GM13977 (cell line): ENCODE measurements at regions not wholly inside any gene's neighbourhood (a gene's known extent, or its start where the extent isn't known, plus 50 kb on each side); places are given as distances from the start of the nearest gene placed in this dataset.

Source experiments
- DNase-seq: peaks from one replicate; pipeline ENCODE4 v3.0.0; 2012; ENCODE audit warnings: low spot score
- CTCF ChIP-seq: IDR thresholded peaks from 2 replicates; pipeline ENCODE4 v1.5.1; 2012; ENCODE audit warnings: mild to moderate bottlenecking, control low read depth; ENCODE audit not compliant: insufficient read depth; ENCODE audit errors: extremely low read depth, missing control alignments
- in situ Hi-C: fragments of 300-500 bp; cut with MboI; formaldehyde crosslinking; loops from one replicate; pipeline ENCODE4 v1.12.0; 2022; ENCODE audit warnings: low sequenced_read_pairs, low pct_unique_long_range_greater_than_20kb, mixed read lengths, inconsistent platforms; ENCODE audit not compliant: unreplicated experiment

GRCh38 chr2:215760091-215760490 lies 253.3 kb downstream of the MREG start:
- DNase-seq = no peak
- in situ Hi-C loops = no loop called here
- no peak for TF ChIP-seq CTCF

GRCh38 chr2:215758691-215759090 lies 254.7 kb downstream of the MREG start:
- TF ChIP-seq CTCF = no peak
- in situ Hi-C loops = no loop called here
- no peak for DNase-seq

- in situ Hi-C loops = no loop called here
- no peak for TF ChIP-seq CTCF
- no peak for DNase-seq
These were observed 257.0 kb downstream of the MREG start for GRCh38 chr2:215756346-215756730.

GRCh38 chr2:215755641-215756345 lies 257.6 kb downstream of the MREG start:
- no peak for DNase-seq
- in situ Hi-C loops = no loop called here
- TF ChIP-seq CTCF = no peak

- no peak for TF ChIP-seq CTCF
- DNase-seq = no peak
- in situ Hi-C loops = no loop called here
These were observed 258.8 kb downstream of the MREG start for GRCh38 chr2:215754546-215754945.

- no peak for DNase-seq
- TF ChIP-seq CTCF = no peak
- in situ Hi-C loops = no loop called here
These were observed 259.5 kb downstream of the MREG start for GRCh38 chr2:215753808-215754207.
